ENCODE measurements at regions not wholly inside any gene's neighbourhood (a gene's known extent, or its start where the extent isn't known, plus 50 kb on each side); places are given as distances from the start of the nearest gene placed in this dataset.

GRCh38 chr3:68173012-68173634 is 518.7 kb upstream of the SUCLG2 start:
- ATAC-seq, result no peak
- no peak for TF ChIP-seq TSHZ2 (CRISPR knock-in tag; IDR thresholded peaks at IDR 0.05)

GRCh38 chr3:68172039-68172438 is 517.6 kb upstream of the SUCLG2 start:
- ATAC-seq, result no peak
- TF ChIP-seq ZFP3 (CRISPR knock-in tag; IDR thresholded peaks at IDR 0.05), result no peak
- TF ChIP-seq PATZ1 (CRISPR knock-in tag; IDR thresholded peaks at IDR 0.05; ENCODE audit: borderline replicate concordance), result no peak
- TF ChIP-seq POU6F1 (CRISPR knock-in tag; IDR thresholded peaks at IDR 0.05; ENCODE audit: borderline replicate concordance, low read depth), result no peak
- no peak for TF ChIP-seq TCF4 (CRISPR knock-in tag; IDR thresholded peaks at IDR 0.05; ENCODE audit: borderline replicate concordance)
- no peak for TF ChIP-seq ZNF8 (CRISPR knock-in tag; IDR thresholded peaks at IDR 0.05)
- no peak for TF ChIP-seq TOX (CRISPR knock-in tag; IDR thresholded peaks at IDR 0.05; ENCODE audit: borderline replicate concordance)
- no peak for TF ChIP-seq ZNF565 (CRISPR knock-in tag; conservative IDR thresholded peaks at IDR 0.05; ENCODE audit: low read depth)
- TF ChIP-seq OSR1 (CRISPR knock-in tag; IDR thresholded peaks at IDR 0.05), result no peak
- no peak for TF ChIP-seq RARB (CRISPR knock-in tag; IDR thresholded peaks at IDR 0.05)
- no peak for TF ChIP-seq ESRRG (CRISPR knock-in tag; IDR thresholded peaks at IDR 0.05)
- TF ChIP-seq ARNTL (CRISPR knock-in tag; IDR thresholded peaks at IDR 0.05; ENCODE audit: borderline replicate concordance, low read depth), result no peak
- no peak for TF ChIP-seq CSDC2 (CRISPR knock-in tag; IDR thresholded peaks at IDR 0.05)
- no peak for TF ChIP-seq ZC3H10 (CRISPR knock-in tag; IDR thresholded peaks at IDR 0.05)
- no peak for TF ChIP-seq TSHZ2 (CRISPR knock-in tag; IDR thresholded peaks at IDR 0.05)

GRCh38 chr3:68163968-68164367 is 509.6 kb upstream of the SUCLG2 start:
- no peak for TF ChIP-seq RARB (CRISPR knock-in tag; IDR thresholded peaks at IDR 0.05)
- TF ChIP-seq ZNF565 (CRISPR knock-in tag; conservative IDR thresholded peaks at IDR 0.05; ENCODE audit: low read depth), result no peak
- TF ChIP-seq ZFP30 (CRISPR knock-in tag; IDR thresholded peaks at IDR 0.05), result no peak
- no peak for TF ChIP-seq SNAI2 (CRISPR knock-in tag; IDR thresholded peaks at IDR 0.05)
- no peak for TF ChIP-seq BACH2 (CRISPR knock-in tag; IDR thresholded peaks at IDR 0.05; ENCODE audit: borderline replicate concordance)
- no peak for TF ChIP-seq OSR1 (CRISPR knock-in tag; IDR thresholded peaks at IDR 0.05)
- no peak for TF ChIP-seq PPARA (CRISPR knock-in tag; IDR thresholded peaks at IDR 0.05; ENCODE audit: borderline replicate concordance)
- ATAC-seq, result no peak

- TF ChIP-seq CREB5 (CRISPR knock-in tag; IDR thresholded peaks at IDR 0.05; ENCODE audit: low read depth) (no peak), PPARA (CRISPR knock-in tag; IDR thresholded peaks at IDR 0.05; ENCODE audit: borderline replicate concordance) (no peak), ZFP3 (CRISPR knock-in tag; IDR thresholded peaks at IDR 0.05) (no peak)
- no peak for ATAC-seq
Measured at GRCh38 chr3:68163062-68163461, 508.6 kb upstream of the SUCLG2 start.

Data from SK-N-SH treated with all-trans-retinoic acid at 6 μM for 48 hours (cell line).